ENCODE measurements at regions not wholly inside any gene's neighbourhood (a gene's known extent, or its start where the extent isn't known, plus 50 kb on each side); places are given as distances from the start of the nearest gene placed in this dataset.

GRCh38 chr4:187059021-187059420 is 335.4 kb upstream of the FAT1 start:
- Histone ChIP-seq H3K36me3 (no peaks in the 10 kb centered on the region), H3K9me3 (no peaks in the 10 kb centered on the region), H3K27me3 (replicated peaks; ENCODE audit: insufficient read depth) (no peaks in the 10 kb centered on the region), H3K4me3 (no peak overlapping the region), H3K4me1 (ENCODE audit: control insufficient read depth in 1 of 2, low read depth in 2 of 2) (no peaks in the 10 kb centered on the region), H3K27ac (no peak overlapping the region)
- TF ChIP-seq, protein P1, sequence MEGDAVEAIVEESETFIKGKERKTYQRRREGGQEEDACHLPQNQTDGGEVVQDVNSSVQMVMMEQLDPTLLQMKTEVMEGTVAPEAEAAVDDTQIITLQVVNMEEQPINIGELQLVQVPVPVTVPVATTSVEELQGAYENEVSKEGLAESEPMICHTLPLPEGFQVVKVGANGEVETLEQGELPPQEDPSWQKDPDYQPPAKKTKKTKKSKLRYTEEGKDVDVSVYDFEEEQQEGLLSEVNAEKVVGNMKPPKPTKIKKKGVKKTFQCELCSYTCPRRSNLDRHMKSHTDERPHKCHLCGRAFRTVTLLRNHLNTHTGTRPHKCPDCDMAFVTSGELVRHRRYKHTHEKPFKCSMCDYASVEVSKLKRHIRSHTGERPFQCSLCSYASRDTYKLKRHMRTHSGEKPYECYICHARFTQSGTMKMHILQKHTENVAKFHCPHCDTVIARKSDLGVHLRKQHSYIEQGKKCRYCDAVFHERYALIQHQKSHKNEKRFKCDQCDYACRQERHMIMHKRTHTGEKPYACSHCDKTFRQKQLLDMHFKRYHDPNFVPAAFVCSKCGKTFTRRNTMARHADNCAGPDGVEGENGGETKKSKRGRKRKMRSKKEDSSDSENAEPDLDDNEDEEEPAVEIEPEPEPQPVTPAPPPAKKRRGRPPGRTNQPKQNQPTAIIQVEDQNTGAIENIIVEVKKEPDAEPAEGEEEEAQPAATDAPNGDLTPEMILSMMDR (IDR thresholded peaks at IDR 0.05) = no peak
- ATAC-seq (ENCODE audit: insufficient number of reproducible peaks, low FRiP score, low read depth) (no peak), DNase-seq (ENCODE audit: low spot score) (no peak)

DNA sequence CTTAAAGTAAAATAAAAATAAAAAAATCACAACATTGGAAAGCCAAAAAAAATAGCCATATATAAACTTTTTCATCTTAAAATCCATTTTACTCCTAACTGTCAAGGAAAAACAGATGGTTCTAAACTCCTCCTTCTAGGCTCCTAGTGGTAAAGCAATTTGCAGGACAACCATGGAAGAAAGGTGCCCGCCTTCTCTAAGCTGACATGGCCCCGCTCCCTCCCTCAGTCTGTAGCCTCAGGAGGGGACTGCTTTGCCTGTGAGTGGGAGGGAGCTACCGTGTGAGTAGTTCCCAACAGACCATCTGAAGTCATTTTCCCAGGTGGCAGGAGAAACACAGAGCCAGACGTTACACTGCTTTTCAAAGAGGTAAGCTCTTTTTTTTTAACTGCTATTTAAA is 336.2 kb upstream of the FAT1 start:
- no peak for DNase-seq (ENCODE audit: low spot score)
- TF ChIP-seq, protein P1 (IDR thresholded peaks at IDR 0.05) = no peak
- no peak for ATAC-seq (ENCODE audit: insufficient number of reproducible peaks, low FRiP score, low read depth)
- Histone ChIP-seq H3K36me3 (no peaks in the 10 kb centered on the region), H3K27me3 (replicated peaks; ENCODE audit: insufficient read depth) (no peaks in the 10 kb centered on the region), H3K4me1 (ENCODE audit: control insufficient read depth in 1 of 2, low read depth in 2 of 2) (no peaks in the 10 kb centered on the region), H3K9me3 (no peaks in the 10 kb centered on the region), H3K27ac (no peak overlapping the region), H3K4me3 (no peak overlapping the region)

DNA sequence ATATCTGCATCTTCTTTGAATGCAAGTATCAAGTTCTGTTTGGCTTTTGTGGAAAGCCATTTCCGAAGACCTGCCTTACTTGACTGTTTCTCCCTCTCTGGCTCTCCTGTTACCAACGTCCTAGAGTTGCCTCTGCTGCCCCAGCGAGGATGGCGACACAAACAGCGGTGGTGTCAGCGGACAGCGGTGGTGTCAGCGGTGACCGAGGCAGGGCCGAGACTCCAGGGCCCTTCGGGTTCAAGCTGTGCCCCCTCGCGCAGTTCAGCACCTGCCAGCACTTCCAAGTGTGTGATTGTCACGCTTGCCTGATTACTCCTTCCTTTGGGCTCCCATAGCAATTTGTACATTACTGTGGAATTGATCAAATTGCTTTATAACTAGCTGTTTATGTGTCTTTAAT is 336.9 kb upstream of the FAT1 start:
- Histone ChIP-seq H3K4me3 (no peak overlapping the region), H3K36me3 (no peaks in the 10 kb centered on the region), H3K9me3 (no peaks in the 10 kb centered on the region), H3K27me3 (replicated peaks; ENCODE audit: insufficient read depth) (no peaks in the 10 kb centered on the region), H3K27ac (no peak overlapping the region), H3K4me1 (ENCODE audit: control insufficient read depth in 1 of 2, low read depth in 2 of 2) (peaks cover 0 to 6% of the 10 kb centered on the region in 2 donors)
- ATAC-seq (ENCODE audit: insufficient number of reproducible peaks, low FRiP score, low read depth) (no peak), DNase-seq (ENCODE audit: low spot score) (no peak)
- TF ChIP-seq, protein P1 (IDR thresholded peaks at IDR 0.05) = no peak

- Histone ChIP-seq H3K27me3 (replicated peaks; ENCODE audit: insufficient read depth) (no peaks in the 10 kb centered on the region), H3K27ac (no peak overlapping the region), H3K9me3 (no peaks in the 10 kb centered on the region), H3K36me3 (no peaks in the 10 kb centered on the region), H3K4me1 (ENCODE audit: control insufficient read depth in 1 of 2, low read depth in 2 of 2) (peaks cover 0 to 6% of the 10 kb centered on the region in 2 donors), H3K4me3 (no peak overlapping the region)
- DNase-seq (ENCODE audit: low spot score) = no peak
- no peak for ATAC-seq (ENCODE audit: insufficient number of reproducible peaks, low FRiP score, low read depth)
- TF ChIP-seq, protein P1 (IDR thresholded peaks at IDR 0.05) = no peak
Measured at GRCh38 chr4:187063251-187063650, 339.6 kb upstream of the FAT1 start.

DNA sequence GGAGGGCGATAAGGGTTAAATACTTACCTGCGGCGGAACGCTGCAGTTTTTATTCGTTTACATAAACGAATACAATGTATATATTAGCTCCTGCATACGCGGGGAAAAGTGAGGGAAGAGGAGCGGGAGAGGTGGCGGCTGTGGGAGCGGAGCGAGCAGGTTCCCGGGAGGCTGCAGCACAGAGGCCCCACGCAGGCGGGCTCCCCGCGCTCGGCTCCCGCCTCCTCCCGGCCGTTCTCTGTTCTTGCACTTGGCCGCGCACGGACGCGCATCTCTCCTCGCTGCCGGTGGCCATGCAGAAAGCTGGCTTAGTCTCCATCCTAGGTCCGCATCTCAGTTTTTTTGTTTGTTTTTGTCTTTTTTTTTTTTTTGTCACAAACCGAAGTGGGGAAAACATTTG is 340.4 kb upstream of the FAT1 start:
- TF ChIP-seq, protein P1 (IDR thresholded peaks at IDR 0.05) = no peak

More for the DNA sequence above, 340.4 kb upstream of the FAT1 start:
- H3K27me3 ChIP-seq (replicated peaks; ENCODE audit: insufficient read depth) = no peaks in the 10 kb centered on the region
- H3K27ac ChIP-seq = no peak overlapping the region
- H3K4me1 ChIP-seq (ENCODE audit: control insufficient read depth in 1 of 2, low read depth in 2 of 2) = peaks cover 0 to 6% of the 10 kb centered on the region in 2 donors
- no peaks in the 10 kb centered on the region for H3K36me3 ChIP-seq
- ATAC-seq (ENCODE audit: insufficient number of reproducible peaks, low FRiP score, low read depth) (no peak), DNase-seq (ENCODE audit: low spot score) (no peak)
- H3K9me3 ChIP-seq = no peaks in the 10 kb centered on the region
- H3K4me3 ChIP-seq = no peak overlapping the region

Measured in thoracic aorta (tissue), 2 donors.